IPS-15b (cell line): ENCODE measurements at regions not wholly inside any gene's neighbourhood (a gene's known extent, or its start where the extent isn't known, plus 50 kb on each side); places are given as distances from the start of the nearest gene placed in this dataset.

Experiments used
- H3K27me3 ChIP-seq: one replicate; pipeline ENCODE4 v1.6.1; 2013; ENCODE audit warnings: low read length; ENCODE audit not compliant: control insufficient read depth, insufficient read depth
- H3K36me3 ChIP-seq: one replicate; pipeline ENCODE4 v1.6.1; 2013; ENCODE audit warnings: low read length; ENCODE audit not compliant: control insufficient read depth, insufficient read depth
- H3K4me1 ChIP-seq: one replicate; pipeline ENCODE4 v1.6.1; 2013; ENCODE audit warnings: mild to moderate bottlenecking, low read length; ENCODE audit not compliant: control insufficient read depth, insufficient read depth
- H3K4me3 ChIP-seq: one replicate; pipeline ENCODE4 v1.5.1; 2013; ENCODE audit warnings: low read depth, low read length
- H3K9ac ChIP-seq: one replicate; pipeline ENCODE4 v1.6.1; 2013; ENCODE audit warnings: low read depth, mild to moderate bottlenecking, low read length
- H3K9me3 ChIP-seq: one replicate; pipeline ENCODE4 v1.6.1; 2013; ENCODE audit warnings: mild to moderate bottlenecking, low read length; ENCODE audit not compliant: control insufficient read depth, insufficient read depth

- Histone ChIP-seq H3K9ac (no peak overlapping the region), H3K9me3 (no peaks in the 10 kb centered on the region), H3K27me3 (no peaks in the 10 kb centered on the region), H3K4me3 (no peak overlapping the region), H3K36me3 (no peaks in the 10 kb centered on the region), H3K4me1 (no peaks in the 10 kb centered on the region)
Observed at GRCh38 chr22:27032091-27032761, 374.8 kb downstream of the MIAT start.

GRCh38 chr22:27041745-27042310 is 384.4 kb downstream of the MIAT start:
- H3K4me3 ChIP-seq: no peak overlapping the region
- H3K27me3 ChIP-seq: no peaks in the 10 kb centered on the region
- H3K36me3 ChIP-seq: no peaks in the 10 kb centered on the region
- no peaks in the 10 kb centered on the region for H3K4me1 ChIP-seq
- H3K9me3 ChIP-seq: no peaks in the 10 kb centered on the region
- no peak overlapping the region for H3K9ac ChIP-seq

- H3K4me1 ChIP-seq: no peaks in the 10 kb centered on the region
- no peak overlapping the region for H3K4me3 ChIP-seq
- H3K9ac ChIP-seq: no peak overlapping the region
- H3K36me3 ChIP-seq: no peaks in the 10 kb centered on the region
- H3K27me3 ChIP-seq: no peaks in the 10 kb centered on the region
- H3K9me3 ChIP-seq: no peaks in the 10 kb centered on the region
Observed at GRCh38 chr22:27043262-27043661, 385.9 kb downstream of the MIAT start.

GRCh38 chr22:27045103-27045947 is 387.9 kb downstream of the MIAT start:
- H3K9ac ChIP-seq: no peak overlapping the region
- H3K27me3 ChIP-seq: no peaks in the 10 kb centered on the region
- no peaks in the 10 kb centered on the region for H3K4me1 ChIP-seq
- H3K36me3 ChIP-seq: no peaks in the 10 kb centered on the region
- no peak overlapping the region for H3K4me3 ChIP-seq
- no peaks in the 10 kb centered on the region for H3K9me3 ChIP-seq

GRCh38 chr22:27046086-27046485 is 388.7 kb downstream of the MIAT start:
- Histone ChIP-seq H3K4me1 (no peaks in the 10 kb centered on the region), H3K4me3 (no peak overlapping the region), H3K9ac (no peak overlapping the region), H3K36me3 (no peaks in the 10 kb centered on the region), H3K9me3 (no peaks in the 10 kb centered on the region), H3K27me3 (no peaks in the 10 kb centered on the region)

GRCh38 chr22:27046603-27047002 is 389.2 kb downstream of the MIAT start:
- no peak overlapping the region for H3K4me3 ChIP-seq
- no peaks in the 10 kb centered on the region for H3K36me3 ChIP-seq
- no peaks in the 10 kb centered on the region for H3K27me3 ChIP-seq
- H3K4me1 ChIP-seq: no peaks in the 10 kb centered on the region
- H3K9ac ChIP-seq: no peak overlapping the region
- H3K9me3 ChIP-seq: no peaks in the 10 kb centered on the region

GRCh38 chr22:27050771-27051170 is 393.4 kb downstream of the MIAT start:
- Histone ChIP-seq H3K4me3 (no peak overlapping the region), H3K4me1 (no peaks in the 10 kb centered on the region), H3K9ac (no peak overlapping the region), H3K9me3 (no peaks in the 10 kb centered on the region), H3K36me3 (no peaks in the 10 kb centered on the region), H3K27me3 (no peaks in the 10 kb centered on the region)

GRCh38 chr22:27051407-27051806 is 394.0 kb downstream of the MIAT start:
- Histone ChIP-seq H3K9ac (no peak overlapping the region), H3K27me3 (no peaks in the 10 kb centered on the region), H3K9me3 (no peaks in the 10 kb centered on the region), H3K4me1 (no peaks in the 10 kb centered on the region), H3K4me3 (no peak overlapping the region), H3K36me3 (no peaks in the 10 kb centered on the region)

- H3K27me3 ChIP-seq: no peaks in the 10 kb centered on the region
- H3K9ac ChIP-seq: no peak overlapping the region
- H3K36me3 ChIP-seq: no peaks in the 10 kb centered on the region
- no peaks in the 10 kb centered on the region for H3K9me3 ChIP-seq
- no peaks in the 10 kb centered on the region for H3K4me1 ChIP-seq
- H3K4me3 ChIP-seq: no peak overlapping the region
Observed at GRCh38 chr22:27057717-27058116, 400.3 kb downstream of the MIAT start.

- H3K27me3 ChIP-seq: no peaks in the 10 kb centered on the region
- H3K4me1 ChIP-seq: peaks cover 2% of the 10 kb centered on the region
- H3K36me3 ChIP-seq: no peaks in the 10 kb centered on the region
- H3K4me3 ChIP-seq: no peak overlapping the region
- H3K9ac ChIP-seq: no peak overlapping the region
- no peaks in the 10 kb centered on the region for H3K9me3 ChIP-seq
Observed at GRCh38 chr22:27060190-27060589, 402.8 kb downstream of the MIAT start.

- no peak overlapping the region for H3K4me3 ChIP-seq
- H3K9me3 ChIP-seq: no peaks in the 10 kb centered on the region
- peaks cover 9% of the 10 kb centered on the region for H3K4me1 ChIP-seq
- no peak overlapping the region for H3K9ac ChIP-seq
- no peaks in the 10 kb centered on the region for H3K36me3 ChIP-seq
- H3K27me3 ChIP-seq: no peaks in the 10 kb centered on the region
Observed at GRCh38 chr22:27062910-27063309, 405.5 kb downstream of the MIAT start.

GRCh38 chr22:27063406-27063805 is 406.0 kb downstream of the MIAT start:
- no peak overlapping the region for H3K9ac ChIP-seq
- no peak overlapping the region for H3K4me3 ChIP-seq
- H3K4me1 ChIP-seq: peaks cover 9% of the 10 kb centered on the region
- H3K27me3 ChIP-seq: no peaks in the 10 kb centered on the region
- no peaks in the 10 kb centered on the region for H3K9me3 ChIP-seq
- no peaks in the 10 kb centered on the region for H3K36me3 ChIP-seq
